Superior temporal gyrus (tissue), 1 donor: ENCODE measurements at regions not wholly inside any gene's neighbourhood (a gene's known extent, or its start where the extent isn't known, plus 50 kb on each side); places are given as distances from the start of the nearest gene placed in this dataset.
"Not testable (repeated sequence)": the region's sequence is repeated elsewhere in the genome, so short reads cannot be mapped to it uniquely, and the experiment has no call there.

ENCODE experiments used
- DNase-seq: peaks from one replicate; pipeline ENCODE4 v3.0.0-alpha.2; 2016; ENCODE audit errors: extremely low spot score

DNA sequence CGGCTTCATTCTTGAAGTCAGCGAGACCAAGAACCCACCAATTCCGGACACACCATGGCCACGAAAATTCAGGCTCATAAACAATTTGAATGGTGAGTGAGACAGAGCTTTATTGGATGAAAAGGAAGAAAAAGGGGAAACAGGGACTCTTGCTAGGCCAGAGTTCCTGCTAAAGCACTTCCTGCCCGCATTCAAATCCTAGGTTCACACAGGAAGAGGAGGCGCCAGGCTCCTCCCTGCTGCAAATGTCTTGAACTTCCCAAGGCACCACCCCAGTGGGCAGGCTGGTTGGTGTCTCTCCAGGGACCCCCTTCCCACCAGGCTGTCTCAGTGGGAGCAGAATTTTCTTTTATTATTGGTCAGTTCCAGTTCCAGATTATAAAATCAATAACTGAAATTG is 121.2 kb downstream of the FSCB start:
- no peak for DNase-seq

GRCh38 chr14:44385296-44385695 is 121.8 kb downstream of the FSCB start:
- not testable (repeated sequence) for DNase-seq

- not testable (repeated sequence) for DNase-seq
These were observed 122.3 kb downstream of the FSCB start for GRCh38 chr14:44384601-44385293.

- no peak for DNase-seq
These were observed 123.0 kb downstream of the FSCB start for GRCh38 chr14:44384093-44384492.

DNA sequence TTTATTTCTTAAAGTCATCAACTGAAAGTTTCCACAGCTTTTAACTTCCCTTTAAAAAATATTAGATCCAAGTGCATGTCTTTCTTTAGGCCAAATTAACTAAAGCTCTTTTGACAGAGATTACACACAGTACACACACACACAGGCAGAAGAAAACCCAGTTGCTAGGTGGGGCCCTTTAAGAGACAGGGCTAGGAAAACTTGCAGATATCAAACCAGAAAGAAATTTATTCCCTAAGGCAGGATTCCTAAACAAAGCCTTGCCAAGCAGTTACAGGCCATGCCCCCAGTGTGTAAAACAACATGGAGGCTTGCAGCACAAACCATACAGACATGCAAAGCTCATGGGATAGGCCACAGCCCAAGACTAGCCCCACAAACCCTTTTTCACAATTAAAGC is 123.4 kb downstream of the FSCB start:
- DNase-seq, result no peak

GRCh38 chr14:44379292-44379977 is 127.6 kb downstream of the FSCB start:
- DNase-seq, result no peak

- DNase-seq, result no peak
These were observed 132.2 kb downstream of the FSCB start for GRCh38 chr14:44374906-44375305.

DNA sequence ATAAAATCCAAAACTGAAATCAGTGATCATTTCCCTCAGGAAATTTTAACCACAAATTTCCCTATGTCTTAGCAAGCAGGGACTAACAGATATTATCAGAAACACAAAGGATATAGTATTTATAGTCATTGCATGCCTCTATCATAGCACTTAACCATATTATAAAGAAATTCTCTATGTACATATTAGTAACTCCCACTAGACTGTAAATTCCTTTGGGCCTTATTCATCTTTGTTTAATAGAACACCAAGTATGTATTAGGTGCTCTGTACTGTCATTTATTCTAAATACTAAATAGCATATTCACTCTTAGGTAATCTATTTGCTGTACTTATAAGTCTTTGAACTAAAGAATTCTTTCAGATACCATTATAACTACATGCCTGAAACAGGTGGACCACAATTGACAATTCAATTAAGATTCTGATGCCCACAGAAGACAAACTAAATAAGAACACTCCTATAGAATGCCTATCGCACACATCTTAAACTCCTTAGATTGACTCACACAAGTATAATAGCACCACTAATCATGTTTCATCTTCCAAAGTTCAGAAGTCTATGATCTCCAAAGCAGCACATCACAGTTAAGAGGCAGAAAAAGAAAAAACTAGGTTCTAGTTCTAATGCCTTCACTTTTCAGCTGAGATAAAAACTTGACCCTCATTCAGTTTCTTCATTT is 134.1 kb downstream of the FSCB start:
- DNase-seq, result no peak

- DNase-seq, result no peak
These were observed 134.9 kb downstream of the FSCB start for GRCh38 chr14:44372231-44372630.

- no peak for DNase-seq
These were observed 136.4 kb downstream of the FSCB start for GRCh38 chr14:44370727-44371126.

GRCh38 chr14:44369401-44370123 is 137.5 kb downstream of the FSCB start:
- DNase-seq, result no peak

DNA sequence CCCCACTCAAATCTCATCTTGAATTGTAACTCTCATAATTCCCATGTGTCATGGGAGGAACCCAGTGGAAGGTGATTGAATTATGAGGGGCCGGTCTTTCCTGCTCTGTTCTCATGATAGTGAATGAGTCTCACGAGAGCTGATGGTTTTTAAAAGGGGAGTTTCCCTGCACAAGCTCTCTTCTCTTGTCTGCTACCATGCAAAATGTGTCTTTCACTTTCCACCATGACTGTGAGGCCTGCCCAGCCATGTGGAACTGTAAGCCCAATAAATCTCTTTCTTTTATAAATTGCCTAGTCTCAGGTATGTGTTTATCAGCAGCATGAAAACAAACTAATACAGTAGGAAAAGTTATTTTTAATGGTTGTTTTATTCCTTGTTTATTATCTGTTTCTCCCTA is 146.0 kb downstream of the FSCB start:
- DNase-seq, result no peak

DNA sequence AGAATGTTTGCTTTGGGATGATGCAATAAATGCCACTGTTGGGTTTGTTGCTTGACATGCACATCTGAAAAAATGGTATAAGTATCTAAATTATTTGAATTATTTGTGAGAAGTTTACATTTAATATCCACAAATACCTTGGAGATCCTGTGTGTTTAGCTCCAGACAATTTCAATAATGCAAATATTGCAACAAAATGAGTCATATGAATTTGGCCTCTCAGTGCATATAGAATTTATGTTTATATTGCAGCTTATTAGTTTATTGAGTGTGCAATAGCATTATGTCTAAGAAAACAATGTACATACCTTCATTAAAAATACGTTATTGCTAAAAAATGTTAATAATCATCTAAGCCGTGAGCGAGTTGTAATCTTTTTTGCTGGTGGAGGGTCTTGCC is 153.3 kb downstream of the FSCB start:
- DNase-seq, result no peak

- DNase-seq, result no peak
These were observed 154.9 kb downstream of the FSCB start for GRCh38 chr14:44352201-44352600.

DNA sequence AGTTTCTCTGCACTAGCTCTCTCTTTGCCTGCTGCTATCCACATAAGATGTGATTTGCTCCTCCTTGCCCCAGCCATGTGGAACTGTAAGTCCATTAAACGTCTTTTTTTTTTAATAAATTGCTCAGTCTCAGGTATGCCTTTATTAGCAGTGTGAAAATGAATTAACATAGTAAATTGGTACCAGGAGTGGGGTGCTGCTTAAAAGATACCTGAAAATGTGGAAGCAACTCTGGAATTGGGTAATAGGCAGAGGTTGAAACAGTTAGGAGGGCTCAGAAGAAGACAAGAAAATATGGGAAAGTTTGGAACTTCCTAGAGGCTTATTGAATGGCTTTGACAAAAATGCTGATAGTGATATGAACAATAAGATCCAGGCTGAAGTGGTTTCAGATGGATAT is 159.8 kb downstream of the FSCB start:
- no peak for DNase-seq

- DNase-seq, result no peak
These were observed 166.0 kb downstream of the FSCB start for GRCh38 chr14:44341116-44341515.

DNA sequence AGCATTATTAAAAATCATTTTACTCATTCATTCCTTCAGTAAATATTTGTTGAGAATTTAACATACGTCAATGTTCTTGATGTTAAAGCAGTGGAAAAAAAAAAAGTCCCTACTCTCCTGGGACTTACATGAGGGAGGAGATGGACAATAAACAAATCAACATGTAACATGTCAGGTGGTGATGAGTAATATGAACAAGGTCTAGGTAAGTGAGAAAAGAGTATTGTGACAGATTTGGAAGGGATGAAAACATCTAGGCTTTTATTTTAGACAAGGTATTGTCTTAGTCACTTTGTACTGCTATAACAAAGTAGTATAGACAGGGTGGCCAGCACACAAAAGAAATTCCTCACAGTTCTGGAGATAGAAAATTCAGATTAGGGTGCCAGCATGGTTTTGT is 167.2 kb downstream of the FSCB start:
- no peak for DNase-seq

- no peak for DNase-seq
These were observed 167.9 kb downstream of the FSCB start for GRCh38 chr14:44339231-44339630.

- no peak for DNase-seq
These were observed 189.7 kb downstream of the FSCB start for GRCh38 chr14:44317441-44317746.

DNA sequence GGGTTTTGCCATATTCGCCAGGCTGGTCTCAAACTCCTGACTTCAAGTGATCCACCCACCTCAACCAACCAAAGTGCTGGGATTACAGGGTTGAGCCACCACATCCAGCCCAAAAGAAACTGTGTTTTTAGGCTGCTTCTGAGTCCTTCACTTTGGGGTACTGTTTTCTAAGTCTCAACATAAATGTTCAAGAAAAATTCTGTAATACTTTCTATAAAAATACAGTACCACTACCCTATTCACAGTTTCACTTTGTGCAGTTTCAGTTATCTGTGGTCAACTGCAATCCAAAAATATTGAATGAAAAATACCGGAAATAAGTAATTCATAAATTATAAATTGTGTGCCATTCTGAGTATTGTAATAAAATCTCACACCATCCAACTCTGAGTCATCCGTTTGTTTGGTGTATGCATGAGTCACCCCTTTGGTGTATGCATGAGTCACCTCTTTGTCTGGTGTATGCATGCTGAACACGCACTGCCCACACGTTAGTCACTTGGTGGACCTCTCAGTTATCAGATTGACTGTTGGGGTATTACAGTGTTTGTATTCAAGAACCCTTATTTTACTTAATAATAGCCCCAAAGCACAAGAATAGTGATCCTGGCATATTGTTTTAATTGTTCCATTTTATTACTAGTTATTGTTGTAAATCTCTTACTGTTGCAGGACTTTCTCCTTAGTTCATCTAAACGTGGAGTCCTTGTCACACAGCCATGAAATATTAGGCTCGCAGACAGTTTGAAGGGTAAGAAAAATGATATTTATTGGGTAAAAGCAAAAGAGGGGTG is 190.2 kb downstream of the FSCB start:
- DNase-seq, result peak; percentile 49

- no peak for DNase-seq
These were observed 197.8 kb downstream of the FSCB start for GRCh38 chr14:44309331-44309730.

- no peak for DNase-seq
These were observed 206.2 kb downstream of the FSCB start for GRCh38 chr14:44300916-44301315.
